Endothelial cell (in vitro differentiated cells): ENCODE measurements at regions not wholly inside any gene's neighbourhood (a gene's known extent, or its start where the extent isn't known, plus 50 kb on each side); places are given as distances from the start of the nearest gene placed in this dataset.
A peak's percentile ranks its signal among the peaks of the same experiment; 100 is the strongest.

Experiments used
- DNase-seq: peaks from one replicate; pipeline ENCODE4 v3.0.0; 2021; ENCODE audit warnings: low spot score
- H3K27ac Mint-ChIP-seq: one replicate; pipeline ENCODE4 v1.8.0; 2021; ENCODE audit warnings: mixed read lengths, inconsistent platforms; ENCODE audit not compliant: unreplicated experiment
- H3K27me3 Mint-ChIP-seq: one replicate; pipeline ENCODE4 v1.8.0; 2021; ENCODE audit warnings: mild to moderate bottlenecking, moderate library complexity, mixed read lengths, inconsistent platforms; ENCODE audit not compliant: unreplicated experiment
- H3K36me3 Mint-ChIP-seq: one replicate; pipeline ENCODE4 v1.8.0; 2021; ENCODE audit warnings: mild to moderate bottlenecking, low read depth, mixed read lengths, inconsistent platforms; ENCODE audit not compliant: unreplicated experiment
- H3K4me1 Mint-ChIP-seq: one replicate; pipeline ENCODE4 v1.8.0; 2021; ENCODE audit warnings: mild to moderate bottlenecking, mixed read lengths, inconsistent platforms; ENCODE audit not compliant: unreplicated experiment
- H3K4me3 Mint-ChIP-seq: one replicate; pipeline ENCODE4 v1.8.0; 2021; ENCODE audit warnings: mild to moderate bottlenecking, mixed read lengths, inconsistent platforms; ENCODE audit not compliant: unreplicated experiment
- H3K9me3 Mint-ChIP-seq: one replicate; pipeline ENCODE4 v1.8.0; 2021; ENCODE audit warnings: mixed read lengths, inconsistent platforms; ENCODE audit not compliant: unreplicated experiment
- CTCF ChIP-seq: fragments of 200-600 bp; sonication (generic); IDR thresholded peaks from one replicate; pipeline ENCODE4 v1.5.0; 2021; ENCODE audit warnings: antibody characterized with exemption; ENCODE audit not compliant: unreplicated experiment

DNA sequence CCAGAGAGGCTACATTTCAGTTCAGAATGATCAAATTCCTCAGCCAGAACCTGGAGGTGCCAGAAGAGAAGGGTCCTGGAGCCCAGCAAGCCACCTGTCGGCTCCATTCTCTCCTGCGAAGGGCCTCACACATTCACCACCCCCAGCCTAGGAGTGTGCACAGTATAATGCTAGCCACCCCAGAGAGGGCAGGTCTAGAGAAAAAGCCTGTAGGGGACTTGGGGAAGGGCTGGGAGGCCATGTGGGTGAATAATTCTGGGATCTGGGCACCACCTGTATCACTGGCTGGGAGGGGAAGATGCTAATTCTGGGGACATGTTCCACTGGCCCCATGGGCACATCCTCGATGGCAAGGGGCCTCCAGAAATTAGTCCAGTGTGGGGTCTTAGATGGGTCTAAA is 127.6 kb upstream of the HNMT start:
- Mint-ChIP-seq H3K27me3 (no peaks in the 10 kb centered on the region), H3K4me1 (no peaks in the 10 kb centered on the region)

DNA sequence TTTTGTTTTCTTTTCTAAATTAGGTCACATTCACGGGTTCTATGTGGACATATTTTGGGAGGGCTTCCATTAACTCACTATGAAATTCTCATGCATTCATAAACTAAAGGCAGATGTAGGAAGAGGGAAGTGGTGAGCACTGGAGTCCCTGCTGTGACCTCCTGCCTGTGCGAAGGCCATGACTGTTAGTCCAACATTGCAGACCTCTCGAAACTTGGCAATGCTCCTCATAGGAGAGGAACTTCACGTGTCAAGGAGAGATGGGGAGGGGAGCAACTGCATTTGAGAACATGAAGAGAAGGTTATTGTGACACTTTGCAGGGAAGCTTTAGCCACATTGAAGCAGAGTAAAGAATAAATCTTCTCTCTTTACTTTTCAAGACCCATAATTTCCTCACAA is 126.4 kb upstream of the HNMT start:
- Mint-ChIP-seq H3K4me1 (no peaks in the 10 kb centered on the region), H3K9me3 (no peaks in the 10 kb centered on the region), H3K27me3 (no peaks in the 10 kb centered on the region), H3K4me3 (no peak overlapping the region), H3K36me3 (no peaks in the 10 kb centered on the region), H3K27ac (no peak overlapping the region)
- no peak for TF ChIP-seq CTCF
- no peak for DNase-seq

More for the DNA sequence above, 127.6 kb upstream of the HNMT start:
- Mint-ChIP-seq H3K4me3 (no peak overlapping the region), H3K9me3 (no peaks in the 10 kb centered on the region), H3K36me3 (no peaks in the 10 kb centered on the region), H3K27ac (no peak overlapping the region)
- no peak for DNase-seq
- no peak for TF ChIP-seq CTCF

- H3K36me3 Mint-ChIP-seq: no peaks in the 10 kb centered on the region
- DNase-seq: peak; percentile 11
- H3K27me3 Mint-ChIP-seq: no peaks in the 10 kb centered on the region
- H3K9me3 Mint-ChIP-seq: no peaks in the 10 kb centered on the region
- H3K27ac Mint-ChIP-seq: no peak overlapping the region
- H3K4me3 Mint-ChIP-seq: no peak overlapping the region
- TF ChIP-seq CTCF: peak; percentile 92
- H3K4me1 Mint-ChIP-seq: no peaks in the 10 kb centered on the region
Measured at GRCh38 chr2:137838255-137839092, 125.8 kb upstream of the HNMT start.

DNA sequence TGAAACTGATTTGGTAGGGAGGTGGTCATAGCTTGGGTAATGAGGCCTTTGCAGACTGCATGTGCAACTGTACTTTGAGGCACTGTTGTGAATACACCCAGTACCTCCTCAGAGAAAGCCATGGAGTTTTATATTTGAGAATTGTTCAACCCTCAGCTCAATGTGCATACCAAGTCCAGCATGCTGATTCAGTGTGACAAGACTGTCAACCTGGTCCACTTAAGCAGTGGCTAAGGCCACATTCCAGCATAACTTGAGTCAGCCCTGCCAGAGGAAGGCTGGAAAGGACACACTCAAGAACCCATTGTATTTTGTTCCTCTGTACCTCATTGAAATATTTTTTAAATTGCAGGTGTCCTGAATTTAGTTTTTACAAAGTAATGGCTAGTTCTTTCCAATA is 121.8 kb upstream of the HNMT start:
- Mint-ChIP-seq H3K9me3 (no peaks in the 10 kb centered on the region), H3K27me3 (no peaks in the 10 kb centered on the region), H3K4me3 (no peak overlapping the region), H3K36me3 (no peaks in the 10 kb centered on the region), H3K27ac (no peak overlapping the region), H3K4me1 (no peaks in the 10 kb centered on the region)
- no peak for TF ChIP-seq CTCF
- DNase-seq: no peak

DNA sequence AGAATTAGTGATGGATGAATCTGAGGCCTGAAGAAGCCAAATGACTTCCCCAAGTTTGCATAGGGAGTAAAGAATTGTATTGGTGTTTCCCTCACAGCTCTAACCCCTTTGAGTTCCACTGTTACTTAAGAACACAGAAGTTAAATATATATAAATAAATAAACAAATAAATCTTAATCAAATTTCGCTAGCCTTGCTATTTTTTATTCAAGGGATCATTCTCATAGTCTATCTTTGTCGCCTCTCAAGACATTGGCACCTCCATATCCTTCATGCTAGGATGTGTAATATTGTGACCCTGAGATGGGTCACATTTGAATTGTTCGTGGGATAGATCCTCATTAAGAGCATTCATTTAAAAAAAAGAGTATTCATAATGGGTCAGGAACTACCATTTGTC is 121.3 kb upstream of the HNMT start:
- Mint-ChIP-seq H3K9me3 (no peaks in the 10 kb centered on the region), H3K4me1 (no peaks in the 10 kb centered on the region), H3K4me3 (no peak overlapping the region), H3K27me3 (no peaks in the 10 kb centered on the region), H3K36me3 (no peaks in the 10 kb centered on the region), H3K27ac (no peak overlapping the region)
- no peak for DNase-seq
- no peak for TF ChIP-seq CTCF
